DOHH2 (cell line): ENCODE measurements at regions not wholly inside any gene's neighbourhood (a gene's known extent, or its start where the extent isn't known, plus 50 kb on each side); places are given as distances from the start of the nearest gene placed in this dataset.

ENCODE experiments used
- CTCF ChIP-seq: fragments of 200-600 bp; sonication (generic); IDR thresholded peaks from one replicate; pipeline ENCODE4 v1.5.1; 2014; ENCODE audit warnings: antibody characterized with exemption, mild to moderate bottlenecking, low read depth, low read length; ENCODE audit not compliant: poor library complexity, severe bottlenecking
- EZH2phosphoT487 ChIP-seq: fragments of 200-600 bp; sonication (generic); IDR thresholded peaks from 2 replicates; pipeline ENCODE4 v1.6.1; 2017; ENCODE audit warnings: borderline replicate concordance, mild to moderate bottlenecking, antibody characterized with exemption, low read length, moderate library complexity, mixed read lengths

GRCh38 chr4:75107755-75108612 is 175.1 kb downstream of the PARM1 start:
- TF ChIP-seq CTCF = no peak
- no peak for TF ChIP-seq EZH2phosphoT487
